Endodermal cell (in vitro differentiated cells): ENCODE measurements at regions not wholly inside any gene's neighbourhood (a gene's known extent, or its start where the extent isn't known, plus 50 kb on each side); places are given as distances from the start of the nearest gene placed in this dataset.
A peak's percentile ranks its signal among the peaks of the same experiment; 100 is the strongest.

Experiments
- DNase-seq: peaks from one replicate; pipeline ENCODE4 v3.0.0-alpha.2; 2017
- H3K27ac ChIP-seq: 2 replicates; pipeline ENCODE4 v1.5.1; 2013; ENCODE audit warnings: mild to moderate bottlenecking, low read depth, low read length, moderate library complexity
- H3K27me3 ChIP-seq: 2 replicates; pipeline ENCODE4 v1.6.1; 2013; ENCODE audit warnings: mild to moderate bottlenecking, low read length, moderate library complexity; ENCODE audit not compliant: insufficient read depth, control insufficient read depth, poor library complexity, severe bottlenecking
- H3K36me3 ChIP-seq: 2 replicates; pipeline ENCODE4 v1.7.0; 2013; ENCODE audit warnings: mild to moderate bottlenecking, low read length, moderate library complexity; ENCODE audit not compliant: control insufficient read depth, insufficient read depth
- H3K4me1 ChIP-seq: one replicate; pipeline ENCODE4 v1.7.0; 2013; ENCODE audit warnings: low read length; ENCODE audit not compliant: control insufficient read depth, insufficient read depth
- H3K4me3 ChIP-seq: 2 replicates; pipeline ENCODE4 v1.5.1; 2013; ENCODE audit warnings: mild to moderate bottlenecking, low read length, moderate library complexity
- H3K9ac ChIP-seq: 2 replicates; pipeline ENCODE4 v1.6.1; 2013; ENCODE audit warnings: mild to moderate bottlenecking, low read length, moderate library complexity; ENCODE audit not compliant: poor library complexity, severe bottlenecking; ENCODE audit errors: extremely low read depth
- H3K9me3 ChIP-seq: 2 replicates; pipeline ENCODE4 v1.6.1; 2013; ENCODE audit warnings: mild to moderate bottlenecking, low read length, moderate library complexity; ENCODE audit not compliant: control insufficient read depth
- H3K27ac Mint-ChIP-seq: 2 replicates; pipeline ENCODE4 v1.8.0; 2020; ENCODE audit warnings: mixed read lengths
- H3K27me3 Mint-ChIP-seq: 2 replicates; pipeline ENCODE4 v1.8.0; 2021; ENCODE audit warnings: mild to moderate bottlenecking, mixed read lengths; ENCODE audit not compliant: insufficient read depth
- H3K36me3 Mint-ChIP-seq: 2 replicates; pipeline ENCODE4 v1.8.0; 2020; ENCODE audit warnings: low read depth, mixed read lengths
- H3K4me1 Mint-ChIP-seq: 2 replicates; pipeline ENCODE4 v1.8.0; 2020; ENCODE audit warnings: mixed read lengths
- H3K4me3 Mint-ChIP-seq: 2 replicates; pipeline ENCODE4 v1.8.0; 2020; ENCODE audit warnings: mild to moderate bottlenecking, moderate library complexity, mixed read lengths
- H3K9me3 Mint-ChIP-seq: 2 replicates; pipeline ENCODE4 v1.8.0; 2020; ENCODE audit warnings: mild to moderate bottlenecking, mixed read lengths
- CTCF ChIP-seq: fragments of 200-600 bp; sonication (generic); conservative IDR thresholded peaks from 2 replicates; pipeline ENCODE4 v1.5.0; 2021; ENCODE audit warnings: antibody characterized with exemption, mild to moderate bottlenecking
- WGBS, 2 experiments: methylation state at CpG; one replicate each; pipeline versions ENCODE4 v1.1.5 to v1.1.7; 2013; ENCODE audit warnings: missing lambda C conversion rate in 2 of 2, mixed read lengths in 1 of 2; ENCODE audit not compliant: insufficient coverage in 1 of 2, insufficient read length in 1 of 2; 5-methylcytosine and 5-hydroxymethylcytosine counted together

GRCh38 chr5:44907396-44907795 is 98.6 kb downstream of the MRPS30 start:
- Histone ChIP-seq H3K9me3 (no peaks in the 10 kb centered on the region), H3K4me3 (no peak overlapping the region), H3K36me3 (no peaks in the 10 kb centered on the region), H3K27me3 (no peaks in the 10 kb centered on the region), H3K27ac (no peak overlapping the region), H3K9ac (no peak overlapping the region), H3K4me1 (peaks cover 7% of the 10 kb centered on the region)
- H3K27me3 Mint-ChIP-seq, result no peaks in the 10 kb centered on the region
- TF ChIP-seq CTCF, result no peak
- H3K27ac Mint-ChIP-seq, result no peak overlapping the region
- no peak overlapping the region for H3K4me3 Mint-ChIP-seq
- DNase-seq, result no peak
- H3K36me3 Mint-ChIP-seq, result no peaks in the 10 kb centered on the region
- peaks cover 13% of the 10 kb centered on the region for H3K4me1 Mint-ChIP-seq
- H3K9me3 Mint-ChIP-seq, result no peaks in the 10 kb centered on the region
- WGBS, 2 experiments, result 64 to 87% methylated on average over 2 to 5 of the region's 5 CpGs

DNA sequence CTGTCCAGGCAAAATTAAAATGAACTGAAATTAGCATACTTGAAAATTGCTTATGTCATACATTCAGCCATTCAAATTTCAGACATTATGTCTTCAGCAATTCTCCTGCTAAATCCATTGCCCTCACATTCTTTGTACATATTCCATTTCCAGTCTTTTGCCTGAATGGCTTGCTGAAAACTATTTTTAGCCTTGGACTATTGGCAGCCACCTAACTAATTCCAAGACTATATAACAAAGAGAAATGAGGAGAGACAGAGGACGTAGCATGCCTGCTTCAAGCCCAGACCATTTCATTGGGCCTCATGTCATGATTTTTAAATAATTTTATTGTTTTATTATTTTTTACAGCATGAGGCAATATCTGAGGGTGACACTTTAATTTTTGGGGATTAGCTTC is 100.3 kb downstream of the MRPS30 start:
- Histone ChIP-seq H3K9me3 (no peaks in the 10 kb centered on the region), H3K27ac (no peak overlapping the region), H3K36me3 (no peaks in the 10 kb centered on the region), H3K27me3 (no peaks in the 10 kb centered on the region), H3K4me3 (no peak overlapping the region), H3K9ac (no peak overlapping the region), H3K4me1 (peaks cover 7% of the 10 kb centered on the region)
- no peaks in the 10 kb centered on the region for H3K36me3 Mint-ChIP-seq
- peaks cover 15% of the 10 kb centered on the region for H3K4me1 Mint-ChIP-seq
- H3K27me3 Mint-ChIP-seq, result no peaks in the 10 kb centered on the region
- TF ChIP-seq CTCF, result no peak
- no peak for DNase-seq
- no peak overlapping the region for H3K27ac Mint-ChIP-seq
- H3K4me3 Mint-ChIP-seq, result no peak overlapping the region
- H3K9me3 Mint-ChIP-seq, result no peaks in the 10 kb centered on the region
- 88% methylated on average over 1 of the region's 1 CpG; no CpG with 5 or more reads in 1 of the 2 experiments for WGBS, 2 experiments

DNA sequence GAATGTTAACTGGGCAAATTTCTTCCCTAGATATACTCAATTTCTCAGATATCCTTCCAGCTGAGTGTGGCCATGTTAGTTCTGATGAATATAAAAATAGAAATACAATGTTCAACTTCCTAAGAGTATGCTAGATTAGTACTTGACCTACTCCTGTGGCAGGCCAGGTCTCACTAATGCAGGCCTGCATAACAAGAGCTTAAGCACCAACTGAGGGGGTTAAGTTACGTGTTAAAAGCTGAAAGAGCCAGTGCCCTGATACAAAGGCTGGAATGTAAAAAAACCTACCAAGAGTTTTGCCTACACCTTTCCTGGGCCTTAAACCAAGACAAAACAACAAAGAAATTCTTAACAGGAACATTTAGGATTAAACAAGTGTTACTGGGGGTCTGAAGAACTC is 102.8 kb downstream of the MRPS30 start:
- Mint-ChIP-seq H3K27me3 (no peaks in the 10 kb centered on the region), H3K4me3 (no peak overlapping the region), H3K4me1 (peaks cover 15% of the 10 kb centered on the region), H3K36me3 (no peaks in the 10 kb centered on the region), H3K9me3 (no peaks in the 10 kb centered on the region), H3K27ac (peak overlapping the region; percentile 77)
- H3K27me3 ChIP-seq, result no peaks in the 10 kb centered on the region
- H3K36me3 ChIP-seq, result no peaks in the 10 kb centered on the region
- TF ChIP-seq CTCF, result no peak
- peak; percentile 61 for DNase-seq
- H3K9ac ChIP-seq, result no peak overlapping the region
- whole genome bisulfite sequencing, 2 experiments, result 63% methylated on average over 1 of the region's 1 CpG; no CpG with 5 or more reads in 1 of the 2 experiments
- peaks cover 7% of the 10 kb centered on the region for H3K4me1 ChIP-seq
- H3K4me3 ChIP-seq, result peak overlapping the region; percentile 10
- H3K27ac ChIP-seq, result no peak overlapping the region
- no peaks in the 10 kb centered on the region for H3K9me3 ChIP-seq
